HL-60 (cell line): ENCODE measurements at regions not wholly inside any gene's neighbourhood (a gene's known extent, or its start where the extent isn't known, plus 50 kb on each side); places are given as distances from the start of the nearest gene placed in this dataset.

Experiments used
- DNase-seq, 2 experiments: peaks; one replicate each; pipeline ENCODE4 v3.0.0-alpha.2; 2010 to 2020; ENCODE audit warnings: low read depth in 1 of 2, low spot score in 1 of 2
- H3K27ac ChIP-seq: fragments of 250-450 bp; sonication (Bioruptor Pico); replicated peaks from 2 replicates; pipeline ENCODE4 v1.5.1; 2020; ENCODE audit warnings: mild to moderate bottlenecking, moderate library complexity
- H3K27me3 ChIP-seq: fragments of 250-450 bp; sonication (Bioruptor Pico); 2 replicates; pipeline ENCODE4 v1.5.1; 2021; ENCODE audit warnings: mild to moderate bottlenecking, moderate library complexity; ENCODE audit not compliant: insufficient read depth, poor library complexity, severe bottlenecking
- H3K4me3 ChIP-seq: replicated peaks from 2 replicates; pipeline ENCODE4 v1.5.1; 2011; ENCODE audit warnings: mild to moderate bottlenecking, control low read depth, low read length; ENCODE audit not compliant: insufficient read depth
- GABPA ChIP-seq: IDR thresholded peaks from 2 replicates; pipeline ENCODE4 v1.6.1; 2012; ENCODE audit warnings: low read depth
- POLR2AphosphoS5 ChIP-seq: IDR thresholded peaks from 2 replicates; pipeline ENCODE4 v1.6.1; 2012; ENCODE audit warnings: low read depth
- REST ChIP-seq: IDR thresholded peaks from 2 replicates; pipeline ENCODE4 v1.6.1; 2012; ENCODE audit warnings: low read depth; ENCODE audit not compliant: insufficient replicate concordance
- SPI1 ChIP-seq: IDR thresholded peaks from 2 replicates; pipeline ENCODE4 v1.6.1; 2012; ENCODE audit warnings: low read depth, mild to moderate bottlenecking, borderline replicate concordance
- TF ChIP-seq, protein P1 (sequence below): IDR thresholded peaks from one replicate; pipeline ENCODE4 v1.5.1; 2011; ENCODE audit warnings: low read length, control low read depth, inconsistent platforms; ENCODE audit not compliant: insufficient read depth

GRCh38 chr2:103464831-103465230 is 703.0 kb downstream of the TMEM182 start:
- Histone ChIP-seq H3K4me3 (no peak overlapping the region), H3K27me3 (no peaks in the 10 kb centered on the region), H3K27ac (no peak overlapping the region)
- TF ChIP-seq POLR2AphosphoS5 (no peak), SPI1 (no peak), REST (no peak), GABPA (no peak)
- TF ChIP-seq, protein P1, sequence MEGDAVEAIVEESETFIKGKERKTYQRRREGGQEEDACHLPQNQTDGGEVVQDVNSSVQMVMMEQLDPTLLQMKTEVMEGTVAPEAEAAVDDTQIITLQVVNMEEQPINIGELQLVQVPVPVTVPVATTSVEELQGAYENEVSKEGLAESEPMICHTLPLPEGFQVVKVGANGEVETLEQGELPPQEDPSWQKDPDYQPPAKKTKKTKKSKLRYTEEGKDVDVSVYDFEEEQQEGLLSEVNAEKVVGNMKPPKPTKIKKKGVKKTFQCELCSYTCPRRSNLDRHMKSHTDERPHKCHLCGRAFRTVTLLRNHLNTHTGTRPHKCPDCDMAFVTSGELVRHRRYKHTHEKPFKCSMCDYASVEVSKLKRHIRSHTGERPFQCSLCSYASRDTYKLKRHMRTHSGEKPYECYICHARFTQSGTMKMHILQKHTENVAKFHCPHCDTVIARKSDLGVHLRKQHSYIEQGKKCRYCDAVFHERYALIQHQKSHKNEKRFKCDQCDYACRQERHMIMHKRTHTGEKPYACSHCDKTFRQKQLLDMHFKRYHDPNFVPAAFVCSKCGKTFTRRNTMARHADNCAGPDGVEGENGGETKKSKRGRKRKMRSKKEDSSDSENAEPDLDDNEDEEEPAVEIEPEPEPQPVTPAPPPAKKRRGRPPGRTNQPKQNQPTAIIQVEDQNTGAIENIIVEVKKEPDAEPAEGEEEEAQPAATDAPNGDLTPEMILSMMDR = no peak
- no peak for DNase-seq

- no peak for DNase-seq
- Histone ChIP-seq H3K27ac (no peak overlapping the region), H3K4me3 (no peak overlapping the region), H3K27me3 (no peaks in the 10 kb centered on the region)
- TF ChIP-seq GABPA = no peak
- TF ChIP-seq REST = no peak
- TF ChIP-seq, protein P1 = no peak
- TF ChIP-seq POLR2AphosphoS5 = no peak
- no peak for TF ChIP-seq SPI1
These were observed 708.0 kb downstream of the TMEM182 start for GRCh38 chr2:103469800-103470199.

DNA sequence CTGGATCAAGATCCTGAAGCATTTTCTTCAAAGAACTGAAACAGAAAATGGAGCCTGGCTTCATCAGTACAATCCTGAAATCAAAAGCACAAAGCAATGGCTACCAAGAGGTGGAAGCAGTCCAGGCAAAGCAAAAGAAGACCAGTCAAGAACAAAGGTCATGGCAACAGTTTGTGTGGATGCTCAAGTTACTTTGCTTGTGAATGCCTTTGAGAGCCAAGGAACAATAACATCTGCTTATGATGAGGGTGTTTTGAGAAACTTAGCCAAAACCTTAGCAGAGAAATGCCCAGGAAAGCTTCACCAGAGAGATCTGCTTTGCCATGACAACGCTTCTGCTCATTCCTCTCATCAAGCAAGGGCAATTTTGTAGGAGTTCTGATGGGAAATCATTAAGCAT is 723.1 kb downstream of the TMEM182 start:
- Histone ChIP-seq H3K27me3 (no peaks in the 10 kb centered on the region), H3K27ac (no peak overlapping the region), H3K4me3 (no peak overlapping the region)
- DNase-seq = no peak
- TF ChIP-seq GABPA (no peak), SPI1 (no peak), POLR2AphosphoS5 (no peak), REST (no peak)
- TF ChIP-seq, protein P1 = no peak
